C4-2B (cell line): ENCODE measurements at regions not wholly inside any gene's neighbourhood (a gene's known extent, or its start where the extent isn't known, plus 50 kb on each side); places are given as distances from the start of the nearest gene placed in this dataset.
"Not testable (repeated sequence)": the region's sequence is repeated elsewhere in the genome, so short reads cannot be mapped to it uniquely, and the experiment has no call there.

Experiments
- ZFX ChIP-seq: fragments of 450-650 bp; IDR thresholded peaks from 2 replicates; pipeline ENCODE4 v1.6.1; 2017
- TF ChIP-seq, protein P1 (sequence below): fragments of 450-650 bp; conservative IDR thresholded peaks from 2 replicates; pipeline ENCODE4 v1.5.1; 2017; ENCODE audit warnings: mild to moderate bottlenecking

- TF ChIP-seq, protein P1, sequence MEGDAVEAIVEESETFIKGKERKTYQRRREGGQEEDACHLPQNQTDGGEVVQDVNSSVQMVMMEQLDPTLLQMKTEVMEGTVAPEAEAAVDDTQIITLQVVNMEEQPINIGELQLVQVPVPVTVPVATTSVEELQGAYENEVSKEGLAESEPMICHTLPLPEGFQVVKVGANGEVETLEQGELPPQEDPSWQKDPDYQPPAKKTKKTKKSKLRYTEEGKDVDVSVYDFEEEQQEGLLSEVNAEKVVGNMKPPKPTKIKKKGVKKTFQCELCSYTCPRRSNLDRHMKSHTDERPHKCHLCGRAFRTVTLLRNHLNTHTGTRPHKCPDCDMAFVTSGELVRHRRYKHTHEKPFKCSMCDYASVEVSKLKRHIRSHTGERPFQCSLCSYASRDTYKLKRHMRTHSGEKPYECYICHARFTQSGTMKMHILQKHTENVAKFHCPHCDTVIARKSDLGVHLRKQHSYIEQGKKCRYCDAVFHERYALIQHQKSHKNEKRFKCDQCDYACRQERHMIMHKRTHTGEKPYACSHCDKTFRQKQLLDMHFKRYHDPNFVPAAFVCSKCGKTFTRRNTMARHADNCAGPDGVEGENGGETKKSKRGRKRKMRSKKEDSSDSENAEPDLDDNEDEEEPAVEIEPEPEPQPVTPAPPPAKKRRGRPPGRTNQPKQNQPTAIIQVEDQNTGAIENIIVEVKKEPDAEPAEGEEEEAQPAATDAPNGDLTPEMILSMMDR: not testable (repeated sequence)
- TF ChIP-seq ZFX: not testable (repeated sequence)
Observed at GRCh38 chr6:140443112-140443511, 1068.7 kb upstream of the CITED2 start.
